Hematopoietic multipotent progenitor cell treated with erythropoietin and hydrocortisone succinate and interleukin-3 and kit ligand, for 15 days (in vitro differentiated cells): ENCODE measurements at regions not wholly inside any gene's neighbourhood (a gene's known extent, or its start where the extent isn't known, plus 50 kb on each side); places are given as distances from the start of the nearest gene placed in this dataset.

Source experiments
- DNase-seq: peaks from one replicate; pipeline ENCODE4 v3.0.0-alpha.2; 2015; ENCODE audit warnings: low spot score

- DNase-seq: no peak
Measured at GRCh38 chr3:144229953-144230352, 258.3 kb downstream of the DIPK2A start.

- no peak for DNase-seq
Measured at GRCh38 chr3:144235489-144235888, 263.9 kb downstream of the DIPK2A start.

- DNase-seq: no peak
Measured at GRCh38 chr3:144237351-144237750, 265.7 kb downstream of the DIPK2A start.

GRCh38 chr3:144241404-144241803 lies 269.8 kb downstream of the DIPK2A start:
- DNase-seq: no peak

GRCh38 chr3:144242747-144243146 lies 271.1 kb downstream of the DIPK2A start:
- DNase-seq: no peak

GRCh38 chr3:144244662-144245061 lies 273.0 kb downstream of the DIPK2A start:
- no peak for DNase-seq

GRCh38 chr3:144252896-144253295 lies 281.3 kb downstream of the DIPK2A start:
- DNase-seq: no peak

- DNase-seq: no peak
Measured at GRCh38 chr3:144257381-144257780, 285.8 kb downstream of the DIPK2A start.

- no peak for DNase-seq
Measured at GRCh38 chr3:144259267-144259666, 287.6 kb downstream of the DIPK2A start.

GRCh38 chr3:144263706-144264105 lies 292.1 kb downstream of the DIPK2A start:
- DNase-seq: no peak

- DNase-seq: no peak
Measured at GRCh38 chr3:144264350-144264749, 292.7 kb downstream of the DIPK2A start.

GRCh38 chr3:144264794-144265193 lies 293.2 kb downstream of the DIPK2A start:
- DNase-seq: no peak

GRCh38 chr3:144265542-144266100 lies 294.0 kb downstream of the DIPK2A start:
- DNase-seq: no peak

- DNase-seq: no peak
Measured at GRCh38 chr3:144270100-144270499, 298.5 kb downstream of the DIPK2A start.

- no peak for DNase-seq
Measured at GRCh38 chr3:144272680-144273079, 301.1 kb downstream of the DIPK2A start.

- no peak for DNase-seq
Measured at GRCh38 chr3:144273601-144274000, 302.0 kb downstream of the DIPK2A start.

GRCh38 chr3:144275005-144275404 lies 303.4 kb downstream of the DIPK2A start:
- DNase-seq: no peak

- DNase-seq: no peak
Measured at GRCh38 chr3:144282313-144282712, 310.7 kb downstream of the DIPK2A start.

GRCh38 chr3:144286235-144286910 lies 314.8 kb downstream of the DIPK2A start:
- no peak for DNase-seq

- no peak for DNase-seq
Measured at GRCh38 chr3:144287001-144287400, 315.4 kb downstream of the DIPK2A start.

- DNase-seq: no peak
Measured at GRCh38 chr3:144289057-144289456, 317.4 kb downstream of the DIPK2A start.

- no peak for DNase-seq
Measured at GRCh38 chr3:144294659-144295538, 323.3 kb downstream of the DIPK2A start.

GRCh38 chr3:144295613-144296012 lies 324.0 kb downstream of the DIPK2A start:
- no peak for DNase-seq
